Hepatic stellate cell (primary cell): ENCODE measurements at regions not wholly inside any gene's neighbourhood (a gene's known extent, or its start where the extent isn't known, plus 50 kb on each side); places are given as distances from the start of the nearest gene placed in this dataset.

Source experiments
- DNase-seq: peaks from one replicate; pipeline ENCODE4 v3.0.0; 2011; ENCODE audit warnings: low spot score

GRCh38 chr4:176902710-176903323 is 110.1 kb upstream of the VEGFC start:
- peak; percentile 29 for DNase-seq

- DNase-seq, result no peak
These were observed 114.0 kb upstream of the VEGFC start for GRCh38 chr4:176906709-176907108.

DNA sequence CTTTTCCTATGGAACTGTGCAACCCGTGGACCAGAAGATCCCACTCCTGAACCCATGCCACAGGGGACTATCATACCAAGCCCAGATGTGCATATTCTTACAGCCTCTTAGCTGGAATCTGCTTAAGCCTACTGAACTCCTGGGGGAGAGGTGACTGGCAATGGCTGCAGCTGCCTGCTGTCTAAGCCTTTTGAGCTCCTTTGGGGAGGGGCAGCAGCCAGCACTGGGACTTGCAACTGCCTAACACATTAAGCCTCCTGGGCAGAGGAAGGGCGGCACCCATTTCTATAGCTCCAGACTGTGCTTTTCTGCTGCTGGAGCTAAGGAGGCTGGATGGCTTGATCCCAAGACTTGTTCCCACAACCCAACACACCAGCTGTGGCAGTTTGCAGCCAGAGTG is 117.9 kb upstream of the VEGFC start:
- no peak for DNase-seq

DNA sequence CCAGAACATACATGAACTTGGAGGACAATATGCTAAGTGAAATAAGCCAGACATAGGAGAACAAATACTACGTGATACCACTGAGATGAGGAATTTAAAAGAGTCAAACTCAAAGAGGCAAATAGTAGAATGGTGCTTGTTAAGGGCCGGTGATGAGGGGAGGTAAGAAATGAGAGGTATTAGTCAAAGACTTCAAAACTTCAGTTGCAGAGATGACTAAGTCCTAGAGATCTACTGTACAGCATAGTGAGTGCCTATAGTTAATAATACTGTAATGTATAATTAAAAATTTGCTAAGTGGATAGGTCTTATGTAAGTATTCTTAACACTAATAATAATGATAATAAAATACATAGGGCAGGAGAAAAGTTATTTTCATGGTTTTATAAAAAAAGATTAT is 126.9 kb upstream of the VEGFC start:
- DNase-seq, result no peak

DNA sequence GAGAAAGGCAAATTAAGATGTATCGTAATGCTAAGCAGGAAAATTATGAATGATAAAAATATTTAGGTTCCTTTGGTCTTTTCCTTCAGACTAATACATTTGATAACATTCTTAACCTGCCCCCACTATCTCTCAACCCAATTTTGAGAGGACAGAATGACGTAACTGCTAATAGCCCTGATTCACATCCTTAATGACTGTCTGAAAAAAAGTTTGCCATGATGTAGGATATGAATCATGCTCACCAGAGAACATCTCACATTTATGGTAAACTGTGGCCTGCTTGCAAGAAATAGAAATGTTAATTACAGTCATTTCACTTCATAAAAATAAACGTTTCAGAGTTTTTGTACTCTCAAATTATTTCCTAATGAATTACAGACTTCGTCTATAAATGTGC is 128.0 kb upstream of the VEGFC start:
- peak; percentile 11 for DNase-seq

GRCh38 chr4:176921256-176921655 is 128.5 kb upstream of the VEGFC start:
- DNase-seq, result no peak

- no peak for DNase-seq
These were observed 131.5 kb upstream of the VEGFC start for GRCh38 chr4:176924238-176924637.

- no peak for DNase-seq
These were observed 133.2 kb upstream of the VEGFC start for GRCh38 chr4:176925962-176926361.

DNA sequence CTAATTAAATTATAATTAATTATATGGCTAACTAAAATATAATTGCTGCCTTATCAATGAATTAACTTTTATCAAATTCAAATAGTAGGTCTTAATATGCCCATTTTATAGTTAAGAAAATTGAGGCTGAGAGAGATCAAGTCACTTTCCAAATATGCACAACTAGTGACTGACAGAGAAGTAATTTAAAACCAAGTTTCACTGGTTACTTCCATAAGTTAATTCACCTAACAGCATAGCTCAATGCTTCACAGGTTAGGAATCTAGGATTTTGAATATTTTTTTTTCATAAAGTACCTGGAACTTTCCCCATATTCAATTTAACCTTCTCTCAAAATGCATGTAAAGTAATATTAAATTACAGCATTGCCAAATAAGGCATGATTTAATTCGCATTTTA is 134.4 kb upstream of the VEGFC start:
- no peak for DNase-seq

DNA sequence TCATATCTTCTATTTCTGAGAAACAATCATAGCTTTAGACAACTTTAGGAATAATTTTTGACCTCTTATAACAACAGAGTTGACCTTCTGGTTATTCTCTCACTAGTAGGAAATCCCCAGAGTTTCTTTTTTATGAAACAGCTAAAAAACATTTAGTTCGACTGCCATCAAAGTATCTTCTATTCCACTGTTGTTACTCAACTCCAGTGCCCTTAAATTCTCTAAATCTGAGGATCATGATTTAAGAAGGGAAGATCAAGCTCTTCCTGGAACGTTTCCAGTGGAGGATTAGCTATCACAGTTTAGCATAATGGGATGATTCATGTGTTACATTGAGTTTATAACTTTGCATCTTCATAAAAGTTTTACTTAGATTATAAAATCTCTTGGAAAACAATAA is 134.9 kb upstream of the VEGFC start:
- DNase-seq, result peak; percentile 43

DNA sequence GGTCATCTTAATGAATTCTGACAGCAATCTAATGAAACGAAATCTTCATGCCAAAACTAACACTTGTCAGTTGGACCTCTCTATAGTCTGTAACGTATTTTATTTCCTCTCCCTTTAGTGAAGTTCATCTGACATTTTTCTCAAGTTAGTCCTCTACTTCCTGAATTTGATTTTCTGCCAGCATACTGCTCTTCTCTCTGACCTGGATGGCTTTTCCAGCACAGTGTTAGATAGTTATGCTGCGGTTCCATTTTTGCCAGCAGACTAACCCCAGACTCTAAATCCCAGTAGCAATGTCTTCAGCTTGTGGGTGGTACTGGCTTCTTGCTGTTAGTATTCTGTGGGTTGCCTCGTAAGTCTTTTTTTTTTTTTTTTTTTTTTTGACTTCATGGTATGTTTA is 146.7 kb upstream of the VEGFC start:
- DNase-seq, result peak; percentile 29

- DNase-seq, result no peak
These were observed 152.6 kb upstream of the VEGFC start for GRCh38 chr4:176945334-176945733.

GRCh38 chr4:176949029-176949428 is 156.3 kb upstream of the VEGFC start:
- DNase-seq, result no peak

- DNase-seq, result no peak
These were observed 160.3 kb upstream of the VEGFC start for GRCh38 chr4:176953021-176953420.

DNA sequence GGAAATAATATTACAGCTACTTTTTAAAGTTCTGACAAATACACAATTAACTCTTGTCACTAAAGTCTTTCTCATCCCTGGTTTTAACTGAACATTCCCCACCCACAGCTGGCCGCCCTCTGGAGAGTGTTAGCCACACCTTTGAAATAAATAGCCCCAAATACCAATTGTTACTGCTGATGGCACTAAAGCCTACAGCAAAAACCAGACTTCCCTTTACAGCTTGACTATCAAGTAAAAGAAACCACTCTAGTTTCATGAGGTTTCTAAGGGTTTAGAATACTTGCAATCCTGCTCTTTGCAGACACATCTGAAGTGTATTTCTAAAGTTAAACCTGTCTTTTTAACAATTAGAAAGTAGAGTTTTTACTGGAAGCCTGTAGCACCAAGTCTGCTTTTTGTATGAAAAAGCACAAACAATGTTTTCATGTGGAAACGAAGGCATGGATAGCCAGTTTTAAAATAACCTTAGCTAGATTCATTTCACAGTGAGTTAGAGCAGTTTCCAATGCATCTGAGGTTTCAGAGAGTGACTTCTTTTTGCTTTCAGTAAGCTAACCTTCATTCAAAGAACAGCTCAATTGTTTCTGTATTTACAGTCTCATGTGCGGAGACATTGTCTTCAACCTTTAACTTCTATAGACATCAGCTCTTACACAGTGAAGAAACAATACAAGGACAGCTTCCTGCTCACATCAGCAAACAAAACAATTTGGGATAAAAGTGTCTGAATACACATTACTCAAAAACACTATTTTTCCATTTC is 164.8 kb upstream of the VEGFC start:
- DNase-seq, result no peak

- no peak for DNase-seq
These were observed 167.3 kb upstream of the VEGFC start for GRCh38 chr4:176959980-176960379.

- no peak for DNase-seq
These were observed 170.4 kb upstream of the VEGFC start for GRCh38 chr4:176963121-176963520.

DNA sequence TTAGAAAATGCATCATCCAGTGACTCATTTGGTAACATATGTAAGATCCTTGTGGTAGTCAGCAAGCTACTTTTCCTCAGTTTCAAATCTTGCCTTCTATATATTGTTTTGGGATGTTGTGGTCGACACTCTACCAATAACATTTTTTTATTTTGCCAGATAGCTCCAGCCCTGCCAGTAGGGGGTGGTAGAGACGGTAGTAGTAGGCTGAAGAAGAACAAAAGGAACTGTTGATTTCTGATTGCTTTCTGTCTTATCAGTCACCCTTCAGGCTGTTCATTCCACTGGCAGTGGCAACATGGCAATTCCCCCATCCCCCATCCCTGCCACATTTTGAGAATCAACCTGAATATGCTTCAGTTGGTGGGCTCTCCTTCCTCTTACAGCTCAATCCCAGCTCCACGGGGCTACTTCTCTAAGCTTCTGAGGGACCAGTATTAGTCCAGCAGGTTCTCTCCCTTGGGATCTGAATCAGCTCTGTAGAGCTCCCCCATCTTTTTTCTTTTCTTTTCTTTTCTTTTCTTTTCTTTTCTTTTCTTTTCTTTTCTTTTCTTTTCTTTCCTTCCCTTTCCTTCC is 171.5 kb upstream of the VEGFC start:
- no peak for DNase-seq

GRCh38 chr4:176967586-176967985 is 174.9 kb upstream of the VEGFC start:
- no peak for DNase-seq

- DNase-seq, result no peak
These were observed 175.4 kb upstream of the VEGFC start for GRCh38 chr4:176968094-176968493.

DNA sequence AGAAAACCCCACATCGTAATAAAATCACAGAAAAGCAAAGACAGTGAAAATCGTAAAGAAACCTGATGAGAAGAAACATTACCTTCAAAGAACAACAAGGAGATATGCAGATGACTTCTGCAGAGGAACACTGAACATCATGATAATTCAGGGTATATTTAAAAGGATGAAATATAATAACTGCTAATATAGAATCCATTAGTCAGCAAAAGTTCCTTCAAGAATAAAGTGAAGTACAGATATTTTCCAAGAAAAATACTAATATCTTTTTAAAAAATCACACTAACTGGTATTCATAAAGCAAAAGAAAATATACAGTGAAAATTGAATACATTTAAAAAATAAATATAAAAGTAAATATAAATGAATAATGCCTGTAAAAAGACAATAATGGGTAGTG is 176.3 kb upstream of the VEGFC start:
- no peak for DNase-seq

DNA sequence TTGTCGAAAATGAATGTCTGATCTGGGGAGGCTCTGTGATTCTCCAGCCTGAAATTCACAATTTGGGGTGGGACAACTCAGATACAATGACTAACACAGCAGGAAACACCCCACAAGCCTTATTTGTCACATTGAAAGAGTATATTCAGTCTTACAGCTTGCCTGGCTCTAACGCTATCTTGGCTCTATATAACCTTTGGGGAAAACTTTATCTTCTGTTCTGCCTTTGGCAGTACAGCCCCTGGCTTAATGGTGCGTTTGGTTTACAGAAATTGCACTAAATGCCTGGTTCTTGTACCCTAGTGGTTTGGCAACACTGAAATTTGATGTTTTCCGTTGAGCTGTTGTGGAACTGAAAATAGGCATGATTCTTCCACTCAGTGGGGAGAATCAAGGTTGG is 178.1 kb upstream of the VEGFC start:
- no peak for DNase-seq

DNA sequence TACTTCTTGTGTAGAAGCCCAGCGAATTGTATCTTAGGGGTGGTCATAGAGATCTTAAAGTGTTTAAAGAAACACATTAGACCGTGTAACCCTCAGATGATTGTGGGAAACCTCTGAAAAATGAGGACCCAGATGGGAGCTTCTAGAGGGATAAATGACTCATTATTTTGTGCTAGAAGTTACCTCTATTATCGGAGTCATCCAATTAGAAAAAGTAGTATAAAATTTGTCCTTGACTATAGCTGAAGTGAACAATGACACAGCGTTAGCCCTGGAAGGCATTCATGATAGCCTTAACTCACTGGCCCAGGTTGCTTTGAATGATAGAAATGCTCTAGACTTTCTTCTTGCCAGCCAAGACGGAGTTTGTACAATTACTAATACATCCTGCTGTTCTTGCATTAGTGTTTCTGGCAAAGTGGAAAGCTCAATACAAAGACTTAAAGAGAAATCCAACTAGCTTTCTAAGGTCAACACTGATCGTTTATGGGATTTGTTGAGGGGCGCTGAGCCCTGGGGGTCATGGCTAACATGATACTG is 178.9 kb upstream of the VEGFC start:
- no peak for DNase-seq
